ENCODE measurements at regions not wholly inside any gene's neighbourhood (a gene's known extent, or its start where the extent isn't known, plus 50 kb on each side); places are given as distances from the start of the nearest gene placed in this dataset.
"Not testable (repeated sequence)": the region's sequence is repeated elsewhere in the genome, so short reads cannot be mapped to it uniquely, and the experiment has no call there.

GRCh38 chr6:109897561-109898080, 80.5 kb upstream of the GPR6 start:
- no peak for DNase-seq (ENCODE audit: extremely low spot score)
- H3K27ac ChIP-seq (ENCODE audit: low read depth): no peak overlapping the region
- no peaks in the 10 kb centered on the region for H3K4me1 ChIP-seq (ENCODE audit: insufficient read depth)
- H3K4me3 ChIP-seq (ENCODE audit: low read depth, low read length): no peak overlapping the region
- WGBS: 79% methylated on average over 2 of the region's 2 CpGs
- H3K36me3 ChIP-seq (ENCODE audit: insufficient read depth): no peaks in the 10 kb centered on the region

DNA sequence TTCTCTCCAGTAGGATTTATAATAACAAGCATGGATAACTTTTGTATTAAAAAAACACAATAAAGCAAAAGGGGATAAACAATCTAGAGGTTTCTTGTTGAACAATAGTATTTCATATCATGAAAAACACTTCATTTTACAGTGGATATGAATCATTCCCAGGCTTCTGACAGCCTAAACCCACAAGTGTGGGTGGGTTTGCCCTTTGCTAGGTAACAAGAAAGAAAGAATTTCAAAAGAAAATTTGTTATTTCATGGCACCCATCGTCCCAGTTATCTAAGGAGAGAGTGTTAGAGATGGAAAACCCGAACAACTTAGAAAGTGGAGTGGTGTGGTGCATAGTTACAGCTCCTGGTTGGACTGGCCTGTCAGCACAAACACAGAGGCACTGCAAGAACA, 76.1 kb upstream of the GPR6 start:
- H3K27ac ChIP-seq (ENCODE audit: low read depth): no peak overlapping the region
- H3K4me3 ChIP-seq (ENCODE audit: low read depth, low read length): no peak overlapping the region
- no peaks in the 10 kb centered on the region for H3K36me3 ChIP-seq (ENCODE audit: insufficient read depth)
- 71% methylated on average over 2 of the region's 2 CpGs for WGBS
- no peaks in the 10 kb centered on the region for H3K4me1 ChIP-seq (ENCODE audit: insufficient read depth)
- DNase-seq (ENCODE audit: extremely low spot score): no peak

DNA sequence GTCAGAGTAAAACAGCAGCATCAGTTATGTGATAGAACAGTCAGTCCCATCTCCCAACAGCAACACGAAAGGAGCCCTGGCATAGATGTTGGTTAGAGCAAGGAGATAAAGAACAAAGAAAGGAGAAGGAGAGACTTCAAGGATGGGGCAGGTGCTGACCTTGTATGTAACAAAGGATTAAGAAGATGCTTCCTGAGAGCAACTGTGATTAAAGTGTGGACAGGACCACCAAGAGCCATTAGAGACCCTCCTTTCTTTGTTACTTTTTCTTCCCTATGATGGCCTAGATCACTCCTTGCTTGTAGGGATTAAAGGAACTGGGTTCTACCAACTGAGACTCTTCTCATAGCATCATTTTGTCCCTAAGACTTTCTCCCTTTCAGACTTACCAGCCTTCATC, 75.2 kb upstream of the GPR6 start:
- Histone ChIP-seq H3K4me1 (ENCODE audit: insufficient read depth) (no peaks in the 10 kb centered on the region), H3K27ac (ENCODE audit: low read depth) (no peak overlapping the region), H3K4me3 (ENCODE audit: low read depth, low read length) (no peak overlapping the region), H3K36me3 (ENCODE audit: insufficient read depth) (no peaks in the 10 kb centered on the region)
- no peak for DNase-seq (ENCODE audit: extremely low spot score)
- WGBS: 70% methylated on average over 1 of the region's 1 CpG

DNA sequence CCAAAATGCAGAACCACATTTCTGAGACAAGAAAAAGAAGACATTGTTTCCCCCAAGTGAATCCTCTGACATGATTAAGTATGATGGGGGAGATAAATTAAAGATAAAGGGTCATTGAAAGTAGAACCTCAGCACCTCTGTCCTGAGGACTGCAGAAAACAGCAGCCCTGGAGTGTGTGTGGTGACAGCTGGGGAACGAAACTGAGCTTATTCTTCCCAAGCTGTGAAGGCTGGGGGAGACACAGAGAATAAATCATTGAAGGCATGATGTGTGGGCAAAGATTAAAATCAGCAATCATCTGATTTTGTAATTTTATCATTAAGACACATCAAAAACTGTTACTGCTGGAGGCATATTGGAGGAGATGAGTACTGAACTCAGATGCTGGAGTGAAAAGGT, 67.5 kb upstream of the GPR6 start:
- no peaks in the 10 kb centered on the region for H3K36me3 ChIP-seq (ENCODE audit: insufficient read depth)
- DNase-seq (ENCODE audit: extremely low spot score): no peak
- H3K4me3 ChIP-seq (ENCODE audit: low read depth, low read length): no peak overlapping the region
- WGBS: 25% methylated on average over 1 of the region's 1 CpG
- no peak overlapping the region for H3K27ac ChIP-seq (ENCODE audit: low read depth)
- H3K4me1 ChIP-seq (ENCODE audit: insufficient read depth): no peaks in the 10 kb centered on the region

- WGBS: 39% methylated on average over 3 of the region's 3 CpGs
- H3K4me3 ChIP-seq (ENCODE audit: low read depth, low read length): no peak overlapping the region
- H3K4me1 ChIP-seq (ENCODE audit: insufficient read depth): no peaks in the 10 kb centered on the region
- H3K27ac ChIP-seq (ENCODE audit: low read depth): no peak overlapping the region
- no peaks in the 10 kb centered on the region for H3K36me3 ChIP-seq (ENCODE audit: insufficient read depth)
- DNase-seq (ENCODE audit: extremely low spot score): no peak
Observed at GRCh38 chr6:109912118-109912517, 66.0 kb upstream of the GPR6 start.

DNA sequence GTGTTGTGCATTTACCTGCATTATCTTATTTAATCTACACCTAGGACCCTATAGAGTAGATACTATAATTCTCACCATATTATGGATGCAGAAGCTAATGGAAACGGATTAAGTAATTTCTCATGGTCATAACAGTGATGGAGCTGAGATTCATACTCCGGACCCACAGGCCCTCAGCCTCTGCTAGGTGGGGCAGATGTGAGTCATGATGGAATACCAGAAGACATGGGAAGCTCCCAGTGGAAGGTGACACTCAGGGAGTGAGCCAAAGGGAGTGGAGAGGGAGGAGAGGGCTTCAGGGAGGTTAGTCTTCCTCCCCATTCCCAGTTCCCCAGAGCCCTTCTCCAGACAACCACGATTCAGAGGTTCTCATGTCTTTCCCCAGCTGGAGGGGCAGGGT, 65.2 kb upstream of the GPR6 start:
- 87% methylated on average over 3 of the region's 3 CpGs for WGBS
- H3K27ac ChIP-seq (ENCODE audit: low read depth): no peak overlapping the region
- H3K4me1 ChIP-seq (ENCODE audit: insufficient read depth): no peaks in the 10 kb centered on the region
- no peak overlapping the region for H3K4me3 ChIP-seq (ENCODE audit: low read depth, low read length)
- no peak for DNase-seq (ENCODE audit: extremely low spot score)
- H3K36me3 ChIP-seq (ENCODE audit: insufficient read depth): no peaks in the 10 kb centered on the region

GRCh38 chr6:109915748-109916147, 62.4 kb upstream of the GPR6 start:
- not testable (repeated sequence) for DNase-seq (ENCODE audit: extremely low spot score); H3K27ac ChIP-seq (ENCODE audit: low read depth); H3K4me1 ChIP-seq (ENCODE audit: insufficient read depth); H3K4me3 ChIP-seq (ENCODE audit: low read depth, low read length); H3K36me3 ChIP-seq (ENCODE audit: insufficient read depth)
- 94% methylated on average over 1 of the region's 1 CpG for WGBS

DNA sequence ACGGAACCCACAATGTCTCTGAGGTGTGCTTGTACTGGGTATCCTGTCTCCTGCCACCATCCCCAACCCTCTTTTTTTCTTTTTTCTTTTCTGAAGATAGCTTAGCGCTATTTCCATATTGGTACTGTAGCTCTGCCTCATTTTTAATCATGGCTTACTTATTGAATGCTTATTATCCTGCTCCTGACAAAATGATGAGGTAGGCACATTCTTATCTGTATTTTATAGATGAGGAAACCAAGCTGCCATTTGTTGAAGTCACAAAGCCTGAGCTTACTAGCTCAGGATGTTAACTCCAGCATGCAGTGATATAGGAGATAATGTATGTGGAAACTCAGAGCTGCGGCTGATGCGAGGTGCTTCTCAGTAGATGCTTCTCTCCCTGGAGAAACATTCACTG, 61.4 kb upstream of the GPR6 start:
- H3K4me3 ChIP-seq (ENCODE audit: low read depth, low read length): no peak overlapping the region
- whole genome bisulfite sequencing: 69% methylated on average over 4 of the region's 4 CpGs
- H3K36me3 ChIP-seq (ENCODE audit: insufficient read depth): no peaks in the 10 kb centered on the region
- DNase-seq (ENCODE audit: extremely low spot score): no peak
- H3K27ac ChIP-seq (ENCODE audit: low read depth): no peak overlapping the region
- H3K4me1 ChIP-seq (ENCODE audit: insufficient read depth): no peaks in the 10 kb centered on the region

- DNase-seq (ENCODE audit: extremely low spot score): no peak
- Histone ChIP-seq H3K36me3 (ENCODE audit: insufficient read depth) (no peaks in the 10 kb centered on the region), H3K27ac (ENCODE audit: low read depth) (no peak overlapping the region), H3K4me1 (ENCODE audit: insufficient read depth) (no peaks in the 10 kb centered on the region), H3K4me3 (ENCODE audit: low read depth, low read length) (no peak overlapping the region)
- 96% methylated on average over 3 of the region's 3 CpGs for WGBS
Observed at GRCh38 chr6:109918227-109918626, 59.9 kb upstream of the GPR6 start.

DNA sequence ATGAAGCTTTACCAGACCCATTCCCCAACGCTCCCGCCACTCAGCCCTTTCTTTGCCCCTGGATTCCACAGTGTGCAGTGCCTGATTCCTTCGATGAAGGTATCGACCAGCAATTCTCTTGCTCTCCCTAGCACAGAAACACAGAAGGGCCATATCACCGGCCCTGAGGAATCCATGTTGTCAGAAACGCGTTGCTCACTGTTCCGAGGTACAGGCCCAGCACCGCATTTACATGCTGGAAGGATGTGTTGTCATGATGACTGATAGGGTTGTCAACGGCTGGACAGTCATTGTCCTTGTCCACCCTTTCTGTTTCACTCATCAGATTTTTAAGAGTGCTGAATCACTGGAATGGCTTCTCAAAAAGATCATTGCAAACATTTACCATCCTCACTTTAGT, 57.2 kb upstream of the GPR6 start:
- no peak overlapping the region for H3K27ac ChIP-seq (ENCODE audit: low read depth)
- no peak for DNase-seq (ENCODE audit: extremely low spot score)
- H3K36me3 ChIP-seq (ENCODE audit: insufficient read depth): no peaks in the 10 kb centered on the region
- no peaks in the 10 kb centered on the region for H3K4me1 ChIP-seq (ENCODE audit: insufficient read depth)
- 92% methylated on average over 10 of the region's 10 CpGs for WGBS
- H3K4me3 ChIP-seq (ENCODE audit: low read depth, low read length): no peak overlapping the region

- Histone ChIP-seq H3K36me3 (ENCODE audit: insufficient read depth) (no peaks in the 10 kb centered on the region), H3K4me1 (ENCODE audit: insufficient read depth) (no peaks in the 10 kb centered on the region), H3K4me3 (ENCODE audit: low read depth, low read length) (no peak overlapping the region), H3K27ac (ENCODE audit: low read depth) (no peak overlapping the region)
- no peak for DNase-seq (ENCODE audit: extremely low spot score)
- 26% methylated on average over 4 of the region's 4 CpGs for WGBS
Observed at GRCh38 chr6:109922851-109923250, 55.3 kb upstream of the GPR6 start.

GRCh38 chr6:109925075-109925474, 53.0 kb upstream of the GPR6 start:
- DNase-seq (ENCODE audit: extremely low spot score): no peak
- Histone ChIP-seq H3K36me3 (ENCODE audit: insufficient read depth) (no peaks in the 10 kb centered on the region), H3K27ac (ENCODE audit: low read depth) (no peak overlapping the region), H3K4me3 (ENCODE audit: low read depth, low read length) (no peak overlapping the region), H3K4me1 (ENCODE audit: insufficient read depth) (no peaks in the 10 kb centered on the region)
- 30% methylated on average over 3 of the region's 3 CpGs for WGBS

DNA sequence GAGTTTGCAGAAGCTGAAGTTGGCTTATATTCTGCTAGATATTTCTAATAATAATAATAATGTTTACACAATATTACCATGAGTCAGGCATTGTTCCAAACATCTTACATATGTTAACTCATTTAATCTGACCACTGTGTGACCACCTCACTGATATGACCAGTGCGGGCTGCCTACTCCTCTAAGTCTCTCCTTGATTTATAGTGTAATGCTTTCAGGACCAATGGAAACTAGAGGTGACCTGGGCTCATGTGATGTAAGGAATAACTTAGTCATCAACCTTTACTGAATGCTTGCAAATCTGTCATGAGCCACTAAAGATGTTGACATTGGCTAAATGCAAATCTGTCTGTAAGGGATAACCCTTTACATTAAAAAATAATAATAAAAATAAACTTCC, 51.1 kb upstream of the GPR6 start:
- 62% methylated on average over 1 of the region's 1 CpG for WGBS
- Histone ChIP-seq H3K4me3 (ENCODE audit: low read depth, low read length) (no peak overlapping the region), H3K4me1 (ENCODE audit: insufficient read depth) (no peaks in the 10 kb centered on the region), H3K36me3 (ENCODE audit: insufficient read depth) (no peaks in the 10 kb centered on the region), H3K27ac (ENCODE audit: low read depth) (no peak overlapping the region)
- DNase-seq (ENCODE audit: extremely low spot score): no peak

Data from urinary bladder (tissue), 3 donors.